A549 (cell line): ENCODE measurements at regions not wholly inside any gene's neighbourhood (a gene's known extent, or its start where the extent isn't known, plus 50 kb on each side); places are given as distances from the start of the nearest gene placed in this dataset.

Source experiments
- ATAC-seq, 2 experiments: fragments of 200-7000 bp in 1 of 2; fragments of >200 bp in 1 of 2; cut with Nextera tagmentation in 1 of 2; cut with Tn5 transposase in 1 of 2; 3 replicates each; pipeline versions ENCODE4 v1.8.0 to v1.9.1; 2018 to 2020; ENCODE audit warnings: mild to moderate bottlenecking in 1 of 2, moderate library complexity in 1 of 2
- CTCF ChIA-PET: fragments of 300-600 bp; sonication (Branson Sonifier 250); formaldehyde crosslinking; extraction: SDS; loops from one replicate; lab custom pipeline; 2021; ENCODE audit warnings: antibody characterized with exemption, inconsistent platforms; lab: Yijun Ruan, JAX
- POLR2A ChIA-PET: fragments of 350-600 bp; formaldehyde crosslinking; extraction: SDS; loops from one replicate; lab custom pipeline; 2021; ENCODE audit warnings: antibody characterized with exemption, inconsistent platforms; lab: Yijun Ruan, JAX
- DNase-seq, 2 experiments: peaks; one replicate each; pipeline versions ENCODE4 v3.0.0 to v3.0.0-alpha.2; 2011 to 2016; ENCODE audit warnings: low read depth in 1 of 2, low spot score in 1 of 2
- FAIRE-seq: peaks from 2 replicates; lab custom pipeline; 2011; peaks lifted over from hg19 to GRCh38; lab: Jason Lieb, UNC
- H3K27ac ChIP-seq, 2 experiments: fragments of >200 bp; sonication (Bioruptor Twin); formaldehyde crosslinking; 3 replicates each; pipeline ENCODE4 v1.5.1; 2016 to 2017
- H3K4me1 ChIP-seq: fragments of >200 bp; sonication (Bioruptor Twin); formaldehyde crosslinking; 3 replicates; pipeline ENCODE4 v1.6.1; 2016
- H3K4me2 ChIP-seq: fragments of >200 bp; sonication (Bioruptor Twin); formaldehyde crosslinking; 3 replicates; pipeline ENCODE4 v1.6.1; 2016
- H3K4me3 ChIP-seq: fragments of >200 bp; sonication (Bioruptor Twin); formaldehyde crosslinking; 3 replicates; pipeline ENCODE4 v1.5.1; 2016
- H3K9me3 ChIP-seq: fragments of >200 bp; sonication (Bioruptor Twin); formaldehyde crosslinking; 3 replicates; pipeline ENCODE4 v1.6.1; 2016
- ATOH8 ChIP-seq: fragments of 250-450 bp; sonication (Bioruptor Pico); IDR thresholded peaks from 2 replicates; pipeline ENCODE4 v1.5.0; 2020; ENCODE audit warnings: low read depth, mild to moderate bottlenecking, moderate library complexity
- BCL3 ChIP-seq: fragments of >200 bp; sonication (Bioruptor Twin); formaldehyde crosslinking; IDR thresholded peaks from 3 replicates; pipeline ENCODE4 v1.6.1; 2016
- BHLHE40 ChIP-seq: IDR thresholded peaks from 2 replicates; pipeline ENCODE4 v1.6.1; 2012; ENCODE audit warnings: low read depth, low read length, inconsistent platforms
- CBX2 ChIP-seq: fragments of 200-600 bp; sonication (generic); IDR thresholded peaks from 2 replicates; pipeline ENCODE4 v1.6.1; 2016; ENCODE audit warnings: low read depth, mild to moderate bottlenecking, borderline replicate concordance
- CBX8 ChIP-seq: fragments of 200-600 bp; sonication (generic); IDR thresholded peaks from 2 replicates; pipeline ENCODE4 v1.6.1; 2016
- CEBPB ChIP-seq, 2 experiments: fragments of >200 bp in 1 of 2; sonication (Bioruptor Twin) in 1 of 2; formaldehyde crosslinking in 1 of 2; IDR thresholded peaks; 2 replicates each; pipeline ENCODE4 v1.6.1; 2012 to 2016
- CHD4 ChIP-seq: fragments of 200-600 bp; sonication (generic); IDR thresholded peaks from 2 replicates; pipeline ENCODE4 v1.6.1; 2016; ENCODE audit warnings: antibody characterized with exemption, mild to moderate bottlenecking, borderline replicate concordance
- EP300 ChIP-seq, 2 experiments: fragments of >200 bp; sonication (Bioruptor Twin); formaldehyde crosslinking; IDR thresholded peaks; 2 replicates in 1 of 2; 3 replicates in 1 of 2; pipeline ENCODE4 v1.6.1; 2016 to 2017
- FOXS1 ChIP-seq: fragments of 250-450 bp; sonication (Bioruptor Pico); IDR thresholded peaks from 2 replicates; pipeline ENCODE4 v1.5.0; 2020; ENCODE audit warnings: mild to moderate bottlenecking, moderate library complexity
- GATA3 ChIP-seq: IDR thresholded peaks from 2 replicates; pipeline ENCODE4 v1.6.1; 2012; ENCODE audit warnings: borderline replicate concordance
- HOXB13 ChIP-seq: fragments of 250-450 bp; sonication (Bioruptor Pico); IDR thresholded peaks from 2 replicates; pipeline ENCODE4 v1.5.0; 2020; ENCODE audit warnings: low read depth, mild to moderate bottlenecking, moderate library complexity
- JUN ChIP-seq, 2 experiments: fragments of >200 bp; sonication (Bioruptor Twin); formaldehyde crosslinking; IDR thresholded peaks; 2 replicates in 1 of 2; 3 replicates in 1 of 2; pipeline ENCODE4 v1.6.1; 2016 to 2017
- KDM5A ChIP-seq: fragments of 200-600 bp; sonication (generic); IDR thresholded peaks from 2 replicates; pipeline ENCODE4 v1.6.1; 2016; ENCODE audit warnings: antibody characterized with exemption, mild to moderate bottlenecking
- MAFK ChIP-seq: fragments of 450-650 bp; IDR thresholded peaks from 2 replicates; pipeline ENCODE4 v1.6.1; 2014; ENCODE audit not compliant: partially characterized antibody
- MAX ChIP-seq: IDR thresholded peaks from 2 replicates; pipeline ENCODE4 v1.6.1; 2012
- PBX3 ChIP-seq: IDR thresholded peaks from 2 replicates; pipeline ENCODE4 v1.6.1; 2012
- POLR2A ChIP-seq: IDR thresholded peaks from 2 replicates; pipeline ENCODE4 v1.6.1; 2012; ENCODE audit warnings: mild to moderate bottlenecking, low read length
- RAD21 ChIP-seq, 2 experiments: fragments of >200 bp in 1 of 2; sonication (Bioruptor Twin) in 1 of 2; formaldehyde crosslinking in 1 of 2; IDR thresholded peaks in 1 of 2; conservative IDR thresholded peaks in 1 of 2; 2 replicates in 1 of 2; 3 replicates in 1 of 2; pipeline ENCODE4 v1.6.1; 2012 to 2018; ENCODE audit warnings: inconsistent platforms in 1 of 2
- RCOR1 ChIP-seq: fragments of 150-350 bp; IDR thresholded peaks from 2 replicates; pipeline ENCODE4 v1.6.1; 2014; ENCODE audit warnings: antibody characterized with exemption, low read length, low read depth
- RNF2 ChIP-seq: fragments of 200-600 bp; sonication (generic); IDR thresholded peaks from 2 replicates; pipeline ENCODE4 v1.6.1; 2016; ENCODE audit warnings: low read depth, mild to moderate bottlenecking, antibody characterized with exemption, moderate library complexity, borderline replicate concordance
- SMC3 ChIP-seq: fragments of >200 bp; sonication (Bioruptor Twin); formaldehyde crosslinking; IDR thresholded peaks from 3 replicates; pipeline ENCODE4 v1.6.1; 2018; ENCODE audit warnings: inconsistent platforms
- ZC3H11A ChIP-seq: fragments of 450-650 bp; IDR thresholded peaks from 2 replicates; pipeline ENCODE4 v1.6.1; 2014; ENCODE audit warnings: antibody characterized with exemption, mild to moderate bottlenecking
- ZFP36 ChIP-seq: fragments of 450-650 bp; IDR thresholded peaks from 2 replicates; pipeline ENCODE4 v1.6.1; 2014; ENCODE audit warnings: borderline replicate concordance; ENCODE audit not compliant: partially characterized antibody
- WGBS: methylation state at CpG from one replicate; pipeline ENCODE4 v1.1.6; 2017; ENCODE audit errors: missing lambda C conversion rate; 5-methylcytosine and 5-hydroxymethylcytosine counted together
- TF ChIP-seq, protein P1 (sequence below): fragments of >200 bp; sonication (Bioruptor Twin); formaldehyde crosslinking; IDR thresholded peaks from 3 replicates; pipeline ENCODE4 v1.5.1; 2016
- TF ChIP-seq, protein P2 (sequence below): fragments of 250-450 bp; sonication (Bioruptor Pico); IDR thresholded peaks from 2 replicates; pipeline ENCODE4 v1.5.0; 2021; ENCODE audit warnings: mild to moderate bottlenecking, moderate library complexity, borderline replicate concordance
- TF ChIP-seq, protein P3 (sequence below): IDR thresholded peaks from 2 replicates; pipeline ENCODE4 v1.6.1; 2012; ENCODE audit warnings: low read depth, borderline replicate concordance

- TF ChIP-seq GATA3 = 0 out of 2 replicates have a peak, but pooled peaks have one; percentile 38
- no peak for TF ChIP-seq MAFK
- no peak for TF ChIP-seq CHD4
- TF ChIP-seq FOXS1 (CRISPR knock-in tag) = no peak
- no peak for TF ChIP-seq JUN (IDR thresholded peaks at IDR 0.05)
- no peak for TF ChIP-seq POLR2A
- TF ChIP-seq KDM5A = no peak
- TF ChIP-seq, protein P1, sequence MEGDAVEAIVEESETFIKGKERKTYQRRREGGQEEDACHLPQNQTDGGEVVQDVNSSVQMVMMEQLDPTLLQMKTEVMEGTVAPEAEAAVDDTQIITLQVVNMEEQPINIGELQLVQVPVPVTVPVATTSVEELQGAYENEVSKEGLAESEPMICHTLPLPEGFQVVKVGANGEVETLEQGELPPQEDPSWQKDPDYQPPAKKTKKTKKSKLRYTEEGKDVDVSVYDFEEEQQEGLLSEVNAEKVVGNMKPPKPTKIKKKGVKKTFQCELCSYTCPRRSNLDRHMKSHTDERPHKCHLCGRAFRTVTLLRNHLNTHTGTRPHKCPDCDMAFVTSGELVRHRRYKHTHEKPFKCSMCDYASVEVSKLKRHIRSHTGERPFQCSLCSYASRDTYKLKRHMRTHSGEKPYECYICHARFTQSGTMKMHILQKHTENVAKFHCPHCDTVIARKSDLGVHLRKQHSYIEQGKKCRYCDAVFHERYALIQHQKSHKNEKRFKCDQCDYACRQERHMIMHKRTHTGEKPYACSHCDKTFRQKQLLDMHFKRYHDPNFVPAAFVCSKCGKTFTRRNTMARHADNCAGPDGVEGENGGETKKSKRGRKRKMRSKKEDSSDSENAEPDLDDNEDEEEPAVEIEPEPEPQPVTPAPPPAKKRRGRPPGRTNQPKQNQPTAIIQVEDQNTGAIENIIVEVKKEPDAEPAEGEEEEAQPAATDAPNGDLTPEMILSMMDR = no peak
- TF ChIP-seq, protein P2, sequence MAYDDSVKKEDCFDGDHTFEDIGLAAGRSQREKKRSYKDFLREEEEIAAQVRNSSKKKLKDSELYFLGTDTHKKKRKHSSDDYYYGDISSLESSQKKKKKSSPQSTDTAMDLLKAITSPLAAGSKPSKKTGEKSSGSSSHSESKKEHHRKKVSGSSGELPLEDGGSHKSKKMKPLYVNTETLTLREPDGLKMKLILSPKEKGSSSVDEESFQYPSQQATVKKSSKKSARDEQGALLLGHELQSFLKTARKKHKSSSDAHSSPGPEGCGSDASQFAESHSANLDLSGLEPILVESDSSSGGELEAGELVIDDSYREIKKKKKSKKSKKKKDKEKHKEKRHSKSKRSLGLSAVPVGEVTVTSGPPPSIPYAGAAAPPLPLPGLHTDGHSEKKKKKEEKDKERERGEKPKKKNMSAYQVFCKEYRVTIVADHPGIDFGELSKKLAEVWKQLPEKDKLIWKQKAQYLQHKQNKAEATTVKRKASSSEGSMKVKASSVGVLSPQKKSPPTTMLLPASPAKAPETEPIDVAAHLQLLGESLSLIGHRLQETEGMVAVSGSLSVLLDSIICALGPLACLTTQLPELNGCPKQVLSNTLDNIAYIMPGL (CRISPR knock-in tag) = no peak
- no peak for TF ChIP-seq HOXB13 (CRISPR knock-in tag)
- TF ChIP-seq, protein P3, sequence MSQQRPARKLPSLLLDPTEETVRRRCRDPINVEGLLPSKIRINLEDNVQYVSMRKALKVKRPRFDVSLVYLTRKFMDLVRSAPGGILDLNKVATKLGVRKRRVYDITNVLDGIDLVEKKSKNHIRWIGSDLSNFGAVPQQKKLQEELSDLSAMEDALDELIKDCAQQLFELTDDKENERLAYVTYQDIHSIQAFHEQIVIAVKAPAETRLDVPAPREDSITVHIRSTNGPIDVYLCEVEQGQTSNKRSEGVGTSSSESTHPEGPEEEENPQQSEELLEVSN = no peak
- TF ChIP-seq RNF2 = no peak
- TF ChIP-seq SMC3 = peak; percentile 30; the same call in 1 of the 3 replicates
- TF ChIP-seq CBX8 = no peak
- TF ChIP-seq BCL3 = no peak
- TF ChIP-seq ATOH8 = no peak
- TF ChIP-seq RCOR1 = no peak
- no peak for TF ChIP-seq MAX
- TF ChIP-seq BHLHE40 = no peak
- no peak for TF ChIP-seq ZFP36
- no peak for TF ChIP-seq ZC3H11A
These were observed 970.3 kb upstream of the ARRDC3 start (continued) for GRCh38 chr5:92353107-92354030.

DNA sequence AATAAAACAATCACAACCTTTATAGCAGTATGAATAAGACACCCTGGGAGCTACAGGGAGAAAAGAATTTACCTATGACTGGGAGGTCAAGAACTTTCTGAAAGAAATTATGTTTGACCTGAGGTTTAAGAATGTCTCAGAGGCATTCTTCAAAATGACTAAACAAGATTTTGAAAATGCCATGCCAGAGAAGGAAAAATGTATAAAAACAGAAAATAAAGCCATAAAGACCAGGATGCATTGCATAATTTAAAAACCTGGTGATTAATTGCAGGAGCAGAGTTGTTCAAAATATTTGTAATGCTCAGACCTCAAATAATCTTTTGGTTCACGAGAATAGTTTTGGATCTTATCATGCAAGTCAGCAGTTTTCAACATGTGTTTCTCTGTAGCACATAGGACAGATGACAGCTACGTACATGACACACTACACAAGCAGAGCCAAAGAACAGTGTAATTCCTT lies 954.7 kb upstream of the ARRDC3 start:
- Histone ChIP-seq H3K9me3 (no peaks in the 10 kb centered on the region), H3K4me2 (peak overlapping the region; percentile 33), H3K4me1 (peaks cover 15% of the 10 kb centered on the region; the same call in 2 of the 3 replicates), H3K27ac (no peak overlapping the region), H3K4me3 (no peak overlapping the region)
- FAIRE-seq (no peak), ATAC-seq (peak in 1 of 2 experiments; percentile 41; a peak in 1 of 6 replicates), DNase-seq (no peak)
- 59% methylated on average over 2 of the region's 2 CpGs for WGBS
- POLR2A ChIA-PET = interaction anchor here (0.7 kb wide), 1 partner anchor 34 kb away, joined by 3 read pairs; no protein-coding TSS in a partner anchor
- CTCF ChIA-PET = interaction anchor here (1.5 kb wide), 1 partner anchor 14 kb away, joined by 3 read pairs; no protein-coding TSS in a partner anchor
- TF ChIP-seq FOXS1 (CRISPR knock-in tag) (no peak), EP300 (IDR thresholded peaks at IDR 0.05) (no peak), GATA3 (peak; percentile 13; the same call in 1 of the 2 replicates), CEBPB (IDR thresholded peaks at IDR 0.05) (peak in 1 of 2 experiments; percentile 45; a peak in 1 of 4 replicates), CHD4 (no peak), CBX2 (no peak), MAFK (peak; percentile 90), RAD21 (conservative IDR thresholded peaks at IDR 0.05 in 1 of 2, IDR thresholded peaks at IDR 0.05 in 1 of 2) (no peak), KDM5A (no peak), PBX3 (no peak)
- TF ChIP-seq, protein P3 = no peak
